K562 (cell line): ENCODE measurements at regions not wholly inside any gene's neighbourhood (a gene's known extent, or its start where the extent isn't known, plus 50 kb on each side); places are given as distances from the start of the nearest gene placed in this dataset.

Experiments used
- CCAR2 ChIP-seq: fragments of 200-400 bp; formaldehyde crosslinking; IDR thresholded peaks from 2 replicates; pipeline ENCODE4 v1.6.1; 2017; ENCODE audit warnings: mild to moderate bottlenecking, low read depth, low read length
- CLOCK ChIP-seq: fragments of 250-450 bp; sonication (Bioruptor Pico); IDR thresholded peaks from 2 replicates; pipeline ENCODE4 v1.4.0; 2020; ENCODE audit warnings: mild to moderate bottlenecking, moderate library complexity, borderline replicate concordance
- EHMT2 ChIP-seq: fragments of 450-650 bp; IDR thresholded peaks from 2 replicates; pipeline ENCODE4 v1.6.1; 2018; ENCODE audit warnings: antibody characterized with exemption
- FOXA1 ChIP-seq: fragments of 450-650 bp; IDR thresholded peaks from 2 replicates; pipeline ENCODE4 v1.6.1; 2016; ENCODE audit warnings: mild to moderate bottlenecking, borderline replicate concordance
- HDAC3 ChIP-seq: fragments of 450-650 bp; IDR thresholded peaks from 2 replicates; pipeline ENCODE4 v1.6.1; 2018; ENCODE audit warnings: borderline replicate concordance, mild to moderate bottlenecking, moderate library complexity; ENCODE audit not compliant: partially characterized antibody
- HSF4 ChIP-seq: fragments of 250-450 bp; sonication (Bioruptor Pico); IDR thresholded peaks from 2 replicates; pipeline ENCODE4 v2.1.2; 2022; ENCODE audit warnings: mild to moderate bottlenecking, moderate library complexity, borderline replicate concordance
- POU5F1 ChIP-seq: fragments of 150-350 bp; IDR thresholded peaks from 2 replicates; pipeline ENCODE4 v1.6.1; 2014; ENCODE audit warnings: borderline replicate concordance, low read length, low read depth, mild to moderate bottlenecking; ENCODE audit not compliant: partially characterized antibody
- RAD21 ChIP-seq, 2 experiments: fragments of 250-450 bp in 1 of 2; fragments of 450-650 bp in 1 of 2; sonication (Bioruptor Pico) in 1 of 2; formaldehyde crosslinking in 1 of 2; IDR thresholded peaks in 1 of 2; conservative IDR thresholded peaks in 1 of 2; 2 replicates each; pipeline versions ENCODE4 v1.4.0 to v1.8.0; 2020 to 2022; ENCODE audit warnings: mild to moderate bottlenecking in 2 of 2, moderate library complexity in 1 of 2
- RB1 ChIP-seq: fragments of 450-650 bp; IDR thresholded peaks from 2 replicates; pipeline ENCODE4 v1.6.1; 2017; ENCODE audit warnings: low read depth, mild to moderate bottlenecking
- RBM17 ChIP-seq: fragments of 200-400 bp; formaldehyde crosslinking; IDR thresholded peaks from 2 replicates; pipeline ENCODE4 v1.6.1; 2017; ENCODE audit warnings: low read depth, mild to moderate bottlenecking, low read length, borderline replicate concordance
- SIRT6 ChIP-seq: IDR thresholded peaks from one replicate; pipeline ENCODE4 v1.6.1; 2012; ENCODE audit warnings: low read depth, mild to moderate bottlenecking, control low read depth, inconsistent platforms, low read length, moderate library complexity
- SMARCE1 ChIP-seq: fragments of 450-650 bp; IDR thresholded peaks from 2 replicates; pipeline ENCODE4 v1.7.1; 2016; ENCODE audit warnings: mild to moderate bottlenecking
- TCF7L2 ChIP-seq: fragments of 150-350 bp; IDR thresholded peaks from 2 replicates; pipeline ENCODE4 v1.6.1; 2016; ENCODE audit warnings: low read depth, mild to moderate bottlenecking, low read length, moderate library complexity
- TSHZ1 ChIP-seq: fragments of 250-450 bp; sonication (Bioruptor Pico); IDR thresholded peaks from 2 replicates; pipeline ENCODE4 v1.4.0; 2020; ENCODE audit warnings: mild to moderate bottlenecking, moderate library complexity
- XRCC5 ChIP-seq: fragments of 200-400 bp; formaldehyde crosslinking; IDR thresholded peaks from 2 replicates; pipeline ENCODE4 v1.6.1; 2017; ENCODE audit warnings: low read depth, mild to moderate bottlenecking, low read length
- ZMIZ1 ChIP-seq, 2 experiments: fragments of 150-350 bp in 1 of 2; IDR thresholded peaks; 2 replicates each; pipeline ENCODE4 v1.6.1; 2012 to 2016; ENCODE audit warnings: low read depth in 2 of 2, low read length in 2 of 2, mild to moderate bottlenecking in 1 of 2, moderate library complexity in 1 of 2
- ZNF311 ChIP-seq: fragments of 250-450 bp; sonication (Bioruptor Pico); IDR thresholded peaks from 2 replicates; pipeline ENCODE4 v1.4.0; 2020; ENCODE audit warnings: mild to moderate bottlenecking, moderate library complexity

GRCh38 chr4:126572264-126572663 is 1060.5 kb upstream of the INTU start (continued):
- TF ChIP-seq TSHZ1 (no peak), EHMT2 (no peak), RB1 (no peak), CLOCK (CRISPR knock-in tag) (no peak), TCF7L2 (no peak), XRCC5 (no peak), HSF4 (CRISPR knock-in tag) (no peak), SIRT6 (no peak), RAD21 (CRISPR knock-in tag; conservative IDR thresholded peaks at IDR 0.05 in 1 of 2, IDR thresholded peaks at IDR 0.05 in 1 of 2) (no peak), SMARCE1 (peak; percentile 67), CCAR2 (no peak), HDAC3 (no peak), POU5F1 (no peak), ZNF311 (CRISPR knock-in tag) (no peak), FOXA1 (no peak), ZMIZ1 (IDR thresholded peaks at IDR 0.05; ENCODE audit: low read depth in 2 of 2, low read length in 2 of 2) (0 out of 4 replicates have a peak, but pooled peaks of 1 of the 2 experiments have one; percentile 59), RBM17 (no peak)
